CD14-positive monocyte (primary cell): ENCODE measurements at regions not wholly inside any gene's neighbourhood (a gene's known extent, or its start where the extent isn't known, plus 50 kb on each side); places are given as distances from the start of the nearest gene placed in this dataset.
A peak's percentile ranks its signal among the peaks of the same experiment; 100 is the strongest.

Source experiments
- DNase-seq, 3 donors: peaks; one replicate each; pipeline ENCODE4 v3.0.0-alpha.2; 2011 to 2022
- H2AFZ ChIP-seq: 2 replicates; pipeline ENCODE4 v1.6.0; 2012; ENCODE audit warnings: mild to moderate bottlenecking, low read depth, low read length, inconsistent platforms; ENCODE audit not compliant: insufficient read depth, poor library complexity, severe bottlenecking
- H3K27ac ChIP-seq, 2 donors: 1 replicate in 1 of 2; 2 replicates in 1 of 2; pipeline ENCODE4 v1.5.1; 2012 to 2013; ENCODE audit warnings: low read length in 2 of 2, control low read depth in 1 of 2, inconsistent platforms in 1 of 2, low read depth in 1 of 2, mild to moderate bottlenecking in 1 of 2
- H3K27me3 ChIP-seq, 2 donors: one replicate each; pipeline versions ENCODE4 v1.6.0 to v1.6.1; 2011 to 2013; ENCODE audit warnings: low read length in 2 of 2; ENCODE audit not compliant: control insufficient read depth in 2 of 2, insufficient read depth in 2 of 2
- H3K36me3 ChIP-seq, 2 donors: replicated peaks in 1 of 2; 1 replicate in 1 of 2; 2 replicates in 1 of 2; pipeline versions ENCODE4 v1.5.1 to v1.6.1; 2012 to 2013; ENCODE audit warnings: low read length in 2 of 2, control low read depth in 1 of 2, inconsistent platforms in 1 of 2, mild to moderate bottlenecking in 1 of 2; ENCODE audit not compliant: insufficient read depth in 2 of 2, control insufficient read depth in 1 of 2
- H3K4me1 ChIP-seq, 2 donors: 1 replicate in 1 of 2; 2 replicates in 1 of 2; pipeline versions ENCODE4 v1.5.1 to v1.6.1; 2012 to 2013; ENCODE audit warnings: low read length in 2 of 2, control low read depth in 1 of 2, inconsistent platforms in 1 of 2, mild to moderate bottlenecking in 1 of 2, moderate library complexity in 1 of 2; ENCODE audit not compliant: insufficient read depth in 2 of 2, control insufficient read depth in 1 of 2
- H3K4me2 ChIP-seq: replicated peaks from 2 replicates; pipeline ENCODE3; 2012; ENCODE audit warnings: low read length, moderate library complexity, mild to moderate bottlenecking; ENCODE audit not compliant: poor library complexity, severe bottlenecking; ENCODE audit errors: extremely low read depth
- H3K4me3 ChIP-seq, 3 experiments: fragments of 200-600 bp in 1 of 3; sonication (generic) in 1 of 3; replicated peaks in 1 of 3; 1 replicate in 2 of 3; 2 replicates in 1 of 3; pipeline ENCODE4 v1.5.1; 2011 to 2013; ENCODE audit warnings: low read length in 3 of 3, mild to moderate bottlenecking in 3 of 3, control low read depth in 2 of 3, low read depth in 2 of 3, inconsistent platforms in 1 of 3, moderate library complexity in 1 of 3
- H3K79me2 ChIP-seq: 2 replicates; pipeline ENCODE4 v1.6.0; 2012; ENCODE audit warnings: mild to moderate bottlenecking, control low read depth, inconsistent platforms, low read length, moderate library complexity; ENCODE audit not compliant: insufficient read depth
- H3K9ac ChIP-seq: 2 replicates; pipeline ENCODE4 v1.6.0; 2017; ENCODE audit warnings: low read length, mild to moderate bottlenecking; ENCODE audit not compliant: insufficient read depth, poor library complexity, severe bottlenecking
- H3K9me3 ChIP-seq, 2 donors: replicated peaks in 1 of 2; 1 replicate in 1 of 2; 2 replicates in 1 of 2; pipeline versions ENCODE4 v1.5.1 to v1.6.1; 2012 to 2013; ENCODE audit warnings: low read length in 2 of 2, control low read depth in 1 of 2; ENCODE audit not compliant: control insufficient read depth in 1 of 2, insufficient read depth in 1 of 2
- H4K20me1 ChIP-seq: 2 replicates; pipeline ENCODE4 v1.6.0; 2012; ENCODE audit warnings: mild to moderate bottlenecking, low read length, control low read depth, moderate library complexity; ENCODE audit not compliant: insufficient read depth
- H3K27ac Mint-ChIP-seq, 7 donors: one replicate each; pipeline ENCODE4 v1.8.0; 2020; ENCODE audit warnings: mild to moderate bottlenecking in 7 of 7, mixed read lengths in 7 of 7, moderate library complexity in 6 of 7, inconsistent platforms in 2 of 7
- H3K27me3 Mint-ChIP-seq, 3 donors: one replicate each; pipeline ENCODE4 v1.8.0; 2021 to 2022; ENCODE audit warnings: low read depth in 3 of 3, mild to moderate bottlenecking in 3 of 3, mixed read lengths in 3 of 3, moderate library complexity in 3 of 3, inconsistent platforms in 1 of 3
- H3K36me3 Mint-ChIP-seq, 2 donors: one replicate each; pipeline ENCODE4 v1.8.0; 2020; ENCODE audit warnings: mixed read lengths in 2 of 2, inconsistent platforms in 1 of 2, mild to moderate bottlenecking in 1 of 2
- H3K4me1 Mint-ChIP-seq: one replicate; pipeline ENCODE4 v1.8.0; 2020; ENCODE audit warnings: mild to moderate bottlenecking, mixed read lengths
- H3K4me3 Mint-ChIP-seq, 2 donors: one replicate each; pipeline ENCODE4 v1.8.0; 2020; ENCODE audit warnings: mild to moderate bottlenecking in 2 of 2, mixed read lengths in 2 of 2, moderate library complexity in 1 of 2
- H3K9me3 Mint-ChIP-seq, 7 donors: one replicate each; pipeline ENCODE4 v1.8.0; 2020 to 2022; ENCODE audit warnings: mixed read lengths in 7 of 7, mild to moderate bottlenecking in 6 of 7, moderate library complexity in 6 of 7, inconsistent platforms in 2 of 7
- CTCF ChIP-seq: fragments of 200-600 bp; IDR thresholded peaks from one replicate; pipeline ENCODE4 v1.8.0; 2022; ENCODE audit warnings: antibody characterized with exemption, mild to moderate bottlenecking
- WGBS: methylation state at CpG from one replicate; pipeline ENCODE4 v1.1.5; 2013; ENCODE audit warnings: missing lambda C conversion rate; ENCODE audit not compliant: insufficient coverage; 5-methylcytosine and 5-hydroxymethylcytosine counted together
- intact Hi-C, 2 donors: fragments of 100-400 bp; cut with micrococcal nuclease; formaldehyde crosslinking; loops; one replicate each; pipeline versions ENCODE4 v1.15.0 to v1.15.1; 2023

DNA sequence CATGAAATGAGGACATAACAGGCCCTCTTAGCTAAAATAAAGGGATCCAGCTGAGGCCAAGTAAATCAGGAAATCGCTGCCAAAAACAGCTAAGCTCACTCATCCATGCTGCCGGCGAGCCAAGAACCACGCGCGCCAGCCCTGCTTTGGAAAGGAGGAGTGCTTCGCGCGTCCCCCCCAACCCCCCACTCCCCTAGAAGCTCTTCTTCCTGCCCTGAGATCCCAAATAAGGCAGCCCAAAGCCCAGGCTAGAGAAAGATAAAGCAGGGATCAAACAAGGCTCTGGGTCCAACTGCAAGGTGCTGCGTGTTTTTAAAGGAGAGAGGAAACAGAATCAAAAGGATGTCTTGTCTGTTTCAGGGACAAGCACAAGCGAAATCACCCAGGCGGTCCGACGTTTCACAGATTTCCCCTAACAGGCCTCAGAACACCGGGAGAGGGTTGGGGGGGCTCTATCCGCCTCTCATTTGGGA, 168.3 kb upstream of the AUTS2 start:
- H4K20me1 ChIP-seq, result no peaks in the 10 kb centered on the region
- H2AFZ ChIP-seq, result peak overlapping the region; percentile 50
- no peak overlapping the region for H3K27ac ChIP-seq
- WGBS, result 0% methylated on average over 7 of the region's 16 CpGs
- no peaks in the 10 kb centered on the region for H3K36me3 ChIP-seq
- peaks cover 0 to 4% of the 10 kb centered on the region in 2 donors for H3K27me3 ChIP-seq
- no peak overlapping the region for H3K4me2 ChIP-seq
- H3K4me3 ChIP-seq, result no peak overlapping the region
- Mint-ChIP-seq H3K9me3 (peaks cover 0 to 4% (median 0%) of the 10 kb centered on the region in 7 donors), H3K27me3 (peaks cover 8 to 24% (median 10%) of the 10 kb centered on the region in 3 donors), H3K4me3 (peak overlapping the region in 1 of 2 donors; percentile 68), H3K4me1 (peaks cover 38% of the 10 kb centered on the region), H3K36me3 (no peaks in the 10 kb centered on the region), H3K27ac (peak overlapping the region in 3 of 7 donors; percentile 3 to 75 (median 27))
- H3K9me3 ChIP-seq, result no peaks in the 10 kb centered on the region
- DNase-seq, result no peak
- peaks cover 11 to 13% of the 10 kb centered on the region in 2 donors for H3K4me1 ChIP-seq
- no peaks in the 10 kb centered on the region for H3K79me2 ChIP-seq
- TF ChIP-seq CTCF, result no peak
- intact Hi-C loops, result no loop called here
- H3K9ac ChIP-seq, result no peak overlapping the region

DNA sequence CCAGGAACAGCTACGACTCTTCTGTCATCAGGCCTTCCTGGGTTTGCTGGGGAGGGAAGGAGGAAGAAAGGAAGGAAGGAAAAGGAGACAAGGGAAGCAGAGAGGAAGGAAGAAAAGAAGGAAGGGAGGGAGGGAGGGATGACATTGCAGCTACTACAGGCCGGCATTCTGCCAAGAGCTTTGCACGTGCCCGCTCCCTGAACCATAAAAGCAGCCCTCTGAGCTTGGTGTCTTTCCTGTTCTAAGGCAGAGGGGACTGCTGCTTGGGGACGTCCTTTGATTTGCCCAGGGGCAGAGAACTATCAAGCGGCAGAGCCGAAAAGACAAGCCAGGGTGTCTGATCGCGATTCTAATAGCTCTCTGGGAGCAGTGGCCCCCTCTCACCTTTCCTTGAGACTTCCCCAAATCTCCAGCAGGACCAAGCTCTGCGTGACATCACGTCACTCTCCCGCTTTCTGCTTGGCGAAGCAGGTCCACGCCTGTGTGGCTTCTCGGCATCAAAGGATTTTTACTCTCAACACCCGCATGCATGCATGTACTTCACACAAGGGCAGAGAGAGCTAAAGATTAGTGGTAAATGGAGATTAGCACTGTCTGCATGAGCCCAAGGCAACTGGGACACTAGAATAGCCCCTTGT, 167.8 kb upstream of the AUTS2 start:
- WGBS, result 2% methylated on average over 9 of the region's 16 CpGs
- Histone ChIP-seq H3K9ac (no peak overlapping the region), H2AFZ (peak overlapping the region; percentile 50), H3K4me3 (peak overlapping the region in 1 of 3 experiments; percentile 36), H4K20me1 (no peaks in the 10 kb centered on the region), H3K36me3 (no peaks in the 10 kb centered on the region), H3K27me3 (peaks cover 0 to 4% of the 10 kb centered on the region in 2 donors), H3K4me2 (peak overlapping the region; percentile 28), H3K27ac (no peak overlapping the region), H3K4me1 (peaks cover 11 to 13% of the 10 kb centered on the region in 2 donors), H3K79me2 (no peaks in the 10 kb centered on the region), H3K9me3 (no peaks in the 10 kb centered on the region)
- intact Hi-C loops, result no loop called here
- Mint-ChIP-seq H3K36me3 (no peaks in the 10 kb centered on the region), H3K9me3 (peaks cover 0 to 4% (median 0%) of the 10 kb centered on the region in 7 donors), H3K4me3 (peak overlapping the region; percentile 35 to 68), H3K4me1 (peaks cover 38% of the 10 kb centered on the region), H3K27ac (peak overlapping the region in 1 of 7 donors; percentile 75), H3K27me3 (peaks cover 8 to 24% (median 10%) of the 10 kb centered on the region in 3 donors)
- TF ChIP-seq CTCF, result no peak
- peak in 2 of 3 donors; percentile 6 to 17 for DNase-seq
